Gastrocnemius medialis (tissue), 4 donors: ENCODE measurements at regions not wholly inside any gene's neighbourhood (a gene's known extent, or its start where the extent isn't known, plus 50 kb on each side); places are given as distances from the start of the nearest gene placed in this dataset.

ENCODE experiments used
- ATAC-seq, 2 donors: fragments of 150-250 bp; one replicate each; pipeline ENCODE4 v1.9.1; 2016
- DNase-seq, 2 donors: peaks; one replicate each; pipeline ENCODE4 v3.0.0-alpha.2; 2019
- H3K27ac ChIP-seq, 4 donors: fragments of 200-600 bp; sonication (generic); 1 replicate in 1 of 4; 2 replicates in 3 of 4; pipeline ENCODE4 v1.5.1; 2016 to 2018; ENCODE audit warnings: mild to moderate bottlenecking in 2 of 4, moderate library complexity in 1 of 4
- H3K27me3 ChIP-seq, 3 donors: fragments of 200-600 bp; sonication (generic) in 2 of 3; 1 replicate in 1 of 3; 2 replicates in 2 of 3; pipeline versions ENCODE4 v1.5.1 to v1.6.0; 2016 to 2019; ENCODE audit warnings: mild to moderate bottlenecking in 1 of 3, moderate library complexity in 1 of 3
- H3K36me3 ChIP-seq, 2 donors: fragments of 200-600 bp; sonication (generic) in 1 of 2; one replicate each; pipeline ENCODE4 v1.5.1; 2017 to 2018
- H3K4me1 ChIP-seq, 2 donors: fragments of 200-600 bp; sonication (generic) in 1 of 2; one replicate each; pipeline ENCODE4 v1.5.1; 2016 to 2017; ENCODE audit warnings: mild to moderate bottlenecking in 2 of 2
- H3K4me3 ChIP-seq, 4 donors: fragments of 200-600 bp; sonication (generic) in 3 of 4; 1 replicate in 1 of 4; 2 replicates in 3 of 4; pipeline ENCODE4 v1.5.1; 2016 to 2019; ENCODE audit warnings: mild to moderate bottlenecking in 2 of 4
- H3K9me3 ChIP-seq, 3 donors: fragments of 200-600 bp; sonication (generic) in 2 of 3; 1 replicate in 1 of 3; 2 replicates in 2 of 3; pipeline ENCODE4 v1.5.1; 2016 to 2019
- CTCF ChIP-seq, 5 experiments: fragments of 450-650 bp in 3 of 5; fragments of 200-600 bp in 2 of 5; sonication (generic) in 2 of 5; IDR thresholded peaks in 4 of 5; conservative IDR thresholded peaks in 1 of 5; 1 replicate in 4 of 5; 2 replicates in 1 of 5; pipeline ENCODE4 v1.5.1; 2016 to 2019; ENCODE audit warnings: antibody characterized with exemption in 5 of 5, mild to moderate bottlenecking in 3 of 5, moderate library complexity in 3 of 5
- POLR2A ChIP-seq, 2 donors: fragments of 450-650 bp; IDR thresholded peaks; one replicate each; pipeline ENCODE4 v1.6.1; 2017; ENCODE audit warnings: antibody characterized with exemption in 2 of 2, mild to moderate bottlenecking in 2 of 2, moderate library complexity in 2 of 2
- in situ Hi-C, 4 donors: fragments of 200-750 bp; cut with MboI; loops; one replicate each; pipeline versions ENCODE4 v1.15.0 to v1.8.0; 2017; ENCODE audit warnings: low sequenced_read_pairs in 4 of 4
- intact Hi-C: fragments of 100-400 bp; cut with DNase I; formaldehyde crosslinking; loops from one replicate; pipeline ENCODE4 v1.15.1; 2023; ENCODE audit warnings: low total_unique reads

GRCh38 chr13:79829880-79830279, 348.9 kb downstream of the NDFIP2 start:
- no peak for ATAC-seq
- TF ChIP-seq CTCF (IDR thresholded peaks at IDR 0.05 in 4 of 5, conservative IDR thresholded peaks at IDR 0.05 in 1 of 5) (no peak), POLR2A (IDR thresholded peaks at IDR 0.05) (no peak)
- Histone ChIP-seq H3K27ac (no peak overlapping the region), H3K4me3 (no peak overlapping the region), H3K27me3 (no peaks in the 10 kb centered on the region), H3K9me3 (no peaks in the 10 kb centered on the region), H3K36me3 (no peaks in the 10 kb centered on the region), H3K4me1 (peaks cover 0 to 8% of the 10 kb centered on the region in 2 donors)
- DNase-seq = no peak
- in situ Hi-C loops (no loop called here), intact Hi-C loops (no loop called here)

GRCh38 chr13:79825959-79826358, 345.0 kb downstream of the NDFIP2 start:
- in situ Hi-C loops = no loop called here
- no peaks in the 10 kb centered on the region for H3K36me3 ChIP-seq
- intact Hi-C loops = no loop called here
- ATAC-seq = no peak
- no peaks in the 10 kb centered on the region for H3K9me3 ChIP-seq
- no peaks in the 10 kb centered on the region for H3K4me1 ChIP-seq
- DNase-seq = no peak
- no peak overlapping the region for H3K4me3 ChIP-seq
- no peaks in the 10 kb centered on the region for H3K27me3 ChIP-seq
- H3K27ac ChIP-seq = no peak overlapping the region
- TF ChIP-seq POLR2A (IDR thresholded peaks at IDR 0.05) (no peak), CTCF (IDR thresholded peaks at IDR 0.05 in 4 of 5, conservative IDR thresholded peaks at IDR 0.05 in 1 of 5) (no peak)

- intact Hi-C loops = no loop called here
- no peak for DNase-seq
- H3K4me3 ChIP-seq = no peak overlapping the region
Observed at GRCh38 chr13:79815041-79815440, 334.1 kb downstream of the NDFIP2 start.

GRCh38 chr13:79812070-79812850, 331.3 kb downstream of the NDFIP2 start:
- DNase-seq (no peak), ATAC-seq (no peak)
- in situ Hi-C loops (no loop called here), intact Hi-C loops (no loop called here)
- Histone ChIP-seq H3K9me3 (no peaks in the 10 kb centered on the region), H3K27ac (no peak overlapping the region), H3K36me3 (no peaks in the 10 kb centered on the region), H3K27me3 (no peaks in the 10 kb centered on the region), H3K4me3 (no peak overlapping the region), H3K4me1 (no peaks in the 10 kb centered on the region)
- TF ChIP-seq CTCF (IDR thresholded peaks at IDR 0.05 in 4 of 5, conservative IDR thresholded peaks at IDR 0.05 in 1 of 5) = no peak
- no peak for TF ChIP-seq POLR2A (IDR thresholded peaks at IDR 0.05)

More at GRCh38 chr13:79815041-79815440, 334.1 kb downstream of the NDFIP2 start:
- H3K9me3 ChIP-seq = no peaks in the 10 kb centered on the region
- in situ Hi-C loops = no loop called here
- no peaks in the 10 kb centered on the region for H3K4me1 ChIP-seq
- no peak overlapping the region for H3K27ac ChIP-seq
- TF ChIP-seq CTCF (IDR thresholded peaks at IDR 0.05 in 4 of 5, conservative IDR thresholded peaks at IDR 0.05 in 1 of 5) (no peak), POLR2A (IDR thresholded peaks at IDR 0.05) (no peak)
- no peaks in the 10 kb centered on the region for H3K27me3 ChIP-seq
- no peaks in the 10 kb centered on the region for H3K36me3 ChIP-seq
- ATAC-seq = no peak

DNA sequence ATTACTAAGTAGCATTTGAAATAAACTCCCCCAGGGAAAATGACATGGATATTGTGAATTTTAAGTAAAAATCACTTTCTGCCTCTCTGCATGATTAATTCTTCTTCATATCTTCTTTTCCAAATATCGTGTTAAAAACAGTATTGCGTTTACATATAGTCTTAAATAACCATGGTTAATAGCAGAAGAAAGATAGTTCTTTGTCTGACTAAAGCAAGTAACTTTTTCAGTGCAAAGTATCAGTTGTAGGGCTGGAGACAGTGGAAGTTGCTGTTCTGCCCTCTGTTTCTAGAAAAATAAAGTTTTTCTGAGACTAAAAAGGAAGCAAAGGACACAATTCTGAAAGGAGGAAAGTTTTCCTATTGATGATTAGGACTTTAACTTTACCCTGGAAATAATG, 330.2 kb downstream of the NDFIP2 start:
- TF ChIP-seq CTCF (IDR thresholded peaks at IDR 0.05 in 4 of 5, conservative IDR thresholded peaks at IDR 0.05 in 1 of 5) = no peak
- TF ChIP-seq POLR2A (IDR thresholded peaks at IDR 0.05) = no peak
- no peaks in the 10 kb centered on the region for H3K4me1 ChIP-seq
- H3K4me3 ChIP-seq = no peak overlapping the region
- in situ Hi-C loops (no loop called here), intact Hi-C loops (no loop called here)
- H3K27ac ChIP-seq = no peak overlapping the region
- no peaks in the 10 kb centered on the region for H3K9me3 ChIP-seq
- ATAC-seq = no peak
- no peaks in the 10 kb centered on the region for H3K36me3 ChIP-seq
- no peak for DNase-seq
- H3K27me3 ChIP-seq = no peaks in the 10 kb centered on the region
